GM19025 (cell line): ENCODE measurements at regions not wholly inside any gene's neighbourhood (a gene's known extent, or its start where the extent isn't known, plus 50 kb on each side); places are given as distances from the start of the nearest gene placed in this dataset.

Experiments used
- ATAC-seq: cut with Tn5 transposase; IDR thresholded peaks from one replicate; pipeline ENCODE4 v1.9.1; 2021; ENCODE audit warnings: mild to moderate bottlenecking, low read depth, moderate library complexity; ENCODE audit not compliant: unreplicated experiment

GRCh38 chr13:85013006-85013405 lies 786.2 kb downstream of the SLITRK6 start:
- no peak for ATAC-seq

GRCh38 chr13:85009447-85009846 lies 789.8 kb downstream of the SLITRK6 start:
- ATAC-seq, result no peak

- ATAC-seq, result no peak
Observed at GRCh38 chr13:84999252-84999651, 800.0 kb downstream of the SLITRK6 start.

DNA sequence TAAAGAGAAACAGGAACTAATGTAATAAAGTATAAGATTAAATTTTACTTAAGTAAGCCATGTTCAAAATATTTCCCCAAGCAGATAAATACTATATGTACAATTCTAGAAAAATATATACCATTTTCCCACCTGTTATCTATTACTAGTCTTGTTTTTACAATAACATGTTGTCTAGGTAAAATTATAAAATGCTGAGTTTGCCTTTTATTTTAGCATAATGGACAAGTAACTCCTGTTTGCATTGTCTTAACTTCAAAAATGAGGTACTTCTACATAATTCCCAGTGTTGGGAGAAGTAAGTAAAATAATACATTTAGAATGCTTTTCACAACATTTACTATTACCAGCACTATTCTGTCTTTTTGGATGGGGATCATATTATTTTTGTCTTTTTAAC lies 800.5 kb downstream of the SLITRK6 start:
- no peak for ATAC-seq

DNA sequence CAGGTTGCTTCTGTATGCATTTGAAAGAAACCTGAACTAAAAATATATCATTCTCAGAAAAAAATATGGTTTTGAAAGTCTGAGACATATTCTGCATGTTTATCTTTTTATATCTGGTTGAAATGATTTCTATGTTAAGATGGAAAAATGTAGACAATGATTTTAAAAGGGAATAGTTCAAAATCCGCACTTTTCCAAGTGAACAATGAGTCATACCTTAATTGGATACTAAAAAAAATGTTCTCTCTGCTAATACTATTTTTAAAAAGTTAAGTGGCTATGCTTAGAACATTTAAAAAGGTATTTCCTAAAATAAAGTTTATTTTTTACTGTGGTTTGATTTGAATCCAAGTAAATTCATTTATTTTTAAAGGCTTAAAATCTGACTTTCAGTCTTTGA lies 801.4 kb downstream of the SLITRK6 start:
- no peak for ATAC-seq

GRCh38 chr13:84994582-84994981 lies 804.6 kb downstream of the SLITRK6 start:
- ATAC-seq, result no peak

DNA sequence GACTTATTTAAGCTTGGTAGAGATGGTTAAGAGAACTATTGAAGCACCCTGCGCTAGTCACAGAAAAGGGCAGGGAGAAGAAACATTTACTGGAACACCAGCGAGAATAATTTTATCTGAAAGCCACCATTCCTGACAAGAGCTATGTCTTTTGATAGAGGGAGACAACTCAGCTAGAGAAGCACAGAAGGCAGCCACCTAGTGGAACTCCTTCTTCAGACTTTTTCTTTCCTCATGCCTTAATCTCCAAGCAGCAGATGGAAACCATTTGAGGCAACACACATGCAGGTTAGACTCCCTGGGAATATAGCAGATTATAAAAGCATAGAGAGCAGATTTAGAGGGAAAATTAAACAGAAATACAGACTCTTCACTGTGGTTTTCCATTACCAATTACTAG lies 813.4 kb downstream of the SLITRK6 start:
- ATAC-seq, result no peak

DNA sequence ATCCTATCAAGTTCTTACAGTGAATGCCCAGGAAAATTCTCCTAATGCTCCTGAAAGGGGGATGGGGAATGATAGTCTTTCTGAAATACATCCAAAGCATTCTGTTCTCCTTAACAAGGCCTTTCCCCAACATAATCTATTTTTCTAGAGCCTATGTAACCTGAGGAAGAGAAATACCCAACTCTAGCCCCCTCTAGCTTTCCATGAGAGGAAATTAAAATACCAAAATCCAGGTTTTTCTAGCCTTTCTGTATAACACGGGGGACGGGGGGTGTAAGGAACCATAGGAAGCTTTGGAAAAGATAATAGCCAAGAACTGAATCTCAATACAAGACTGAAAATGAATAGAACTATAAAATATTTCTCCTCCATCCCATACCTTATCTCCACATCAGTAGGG lies 815.9 kb downstream of the SLITRK6 start:
- ATAC-seq, result no peak

DNA sequence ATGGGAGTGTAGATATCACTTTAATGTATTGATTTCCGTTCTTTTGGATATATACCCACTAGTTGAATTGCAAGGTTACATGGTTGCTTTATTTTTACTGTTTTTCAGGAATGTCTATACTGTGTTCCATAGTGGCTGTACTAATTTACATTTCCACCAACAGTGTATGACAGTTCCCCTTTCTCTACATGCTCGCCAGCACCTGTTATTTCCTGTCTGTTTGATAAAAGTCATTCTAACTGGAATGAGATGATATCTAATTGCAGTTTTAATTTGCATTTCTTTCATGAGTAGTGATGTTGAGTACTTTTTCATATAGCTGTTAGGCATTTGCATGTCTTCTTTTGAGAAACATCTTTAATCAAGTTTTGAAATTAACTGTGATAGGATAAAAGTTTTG lies 818.6 kb downstream of the SLITRK6 start:
- no peak for ATAC-seq

DNA sequence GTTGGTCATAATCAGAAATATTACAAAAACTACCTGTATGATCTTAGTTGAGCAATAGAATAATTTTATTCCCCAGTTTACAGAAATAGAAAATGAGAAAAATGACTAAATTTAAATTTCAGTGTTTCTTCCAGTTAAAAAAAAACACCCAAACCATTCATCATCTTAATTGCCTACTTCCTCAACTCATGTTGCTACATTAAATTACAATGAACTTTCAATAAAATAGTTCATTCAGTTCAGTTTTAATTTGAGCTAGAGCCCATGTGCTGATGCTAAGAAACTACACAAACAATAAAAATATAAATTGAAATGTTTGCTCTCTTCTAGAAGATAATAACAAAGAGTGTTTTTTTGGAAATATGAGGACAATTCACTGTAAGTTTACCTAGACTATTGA lies 820.4 kb downstream of the SLITRK6 start:
- ATAC-seq, result no peak

GRCh38 chr13:84973661-84974060 lies 825.6 kb downstream of the SLITRK6 start:
- no peak for ATAC-seq

DNA sequence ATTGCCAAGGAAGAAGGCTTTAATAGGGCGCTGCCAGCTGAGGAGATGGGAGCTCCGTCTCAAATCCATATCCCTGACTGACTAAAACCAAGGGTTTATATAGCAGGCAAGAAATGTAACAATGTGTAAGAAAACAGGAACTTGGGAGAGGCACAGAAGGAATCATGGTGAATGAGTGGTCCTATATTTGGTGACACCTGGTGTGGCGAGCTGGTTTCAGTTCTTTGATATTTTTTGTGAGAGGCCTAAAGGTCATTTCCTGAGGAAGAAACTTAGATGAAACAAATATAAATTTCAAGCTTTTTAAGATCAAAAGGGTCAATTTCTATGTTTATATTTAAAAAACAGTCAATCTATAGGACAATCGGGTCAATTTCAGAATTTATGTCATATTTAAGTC lies 826.3 kb downstream of the SLITRK6 start:
- ATAC-seq, result no peak

DNA sequence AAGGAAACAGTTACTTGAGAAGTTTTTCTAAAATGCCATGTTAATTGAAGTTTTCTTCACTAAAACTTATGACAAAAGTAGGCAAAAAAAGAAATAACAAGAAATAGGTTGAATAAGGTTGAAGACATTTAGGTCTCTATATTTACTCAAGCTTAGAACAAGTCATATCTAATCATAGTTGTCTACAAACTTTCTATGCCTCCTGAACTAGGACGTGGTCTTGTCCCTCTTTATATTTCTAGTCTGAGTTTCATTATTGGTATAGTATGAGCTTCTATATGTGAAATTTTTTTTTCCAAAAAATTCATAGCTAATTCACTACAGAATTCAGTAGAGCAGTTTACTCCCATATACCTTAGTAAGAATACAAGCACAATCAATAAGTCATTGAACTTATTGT lies 836.4 kb downstream of the SLITRK6 start:
- ATAC-seq, result no peak

DNA sequence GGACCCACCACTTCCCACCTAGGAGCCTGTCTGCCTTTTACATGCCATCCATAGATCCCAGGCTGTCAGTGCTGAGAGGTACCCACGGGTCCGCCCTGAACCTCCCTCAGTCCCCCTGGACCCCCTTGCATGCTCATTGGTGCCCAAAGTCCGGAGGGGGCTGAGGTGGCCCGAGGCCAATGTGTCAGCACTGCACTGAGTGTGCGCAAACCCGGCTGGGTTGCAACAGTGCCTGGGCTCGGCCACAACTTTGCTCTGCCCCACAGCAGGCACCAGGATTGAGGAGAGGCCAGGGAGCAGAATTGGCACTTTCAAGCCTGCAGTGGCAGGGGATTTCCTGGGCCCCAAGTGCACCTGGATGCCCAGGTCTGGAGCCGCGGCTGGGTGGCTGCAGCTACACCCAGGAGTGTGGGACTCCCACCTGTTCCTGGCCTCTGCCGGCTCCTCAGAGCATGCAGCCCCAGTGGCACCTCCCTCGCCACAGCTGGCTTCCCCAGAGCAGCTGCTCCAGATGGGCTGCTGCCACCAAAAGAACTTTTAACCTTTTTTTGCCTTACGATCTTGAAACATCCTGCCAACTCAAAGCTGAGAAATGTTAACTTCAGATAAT lies 837.0 kb downstream of the SLITRK6 start:
- ATAC-seq, result no peak

- ATAC-seq, result no peak
Observed at GRCh38 chr13:84961023-84961422, 838.2 kb downstream of the SLITRK6 start.

GRCh38 chr13:84959818-84960217 lies 839.4 kb downstream of the SLITRK6 start:
- ATAC-seq, result no peak

DNA sequence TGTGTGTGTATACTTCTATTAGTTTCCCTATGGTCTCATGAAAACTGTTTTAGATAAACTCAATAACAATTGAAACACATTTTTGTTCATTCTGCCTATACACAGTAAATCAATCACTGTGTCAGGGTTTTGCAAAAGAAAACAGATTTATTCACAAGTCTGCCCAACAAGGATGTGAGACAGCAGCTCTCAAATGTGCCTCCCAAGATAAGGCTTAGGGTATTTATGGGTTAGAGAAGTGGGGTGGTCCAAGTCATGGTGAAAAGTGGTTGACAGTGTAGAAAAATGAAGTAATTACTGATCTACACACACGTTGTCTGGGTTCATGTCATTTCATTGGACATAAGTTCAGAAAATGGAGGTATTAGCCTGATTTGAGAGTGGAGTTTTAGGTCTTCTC lies 844.6 kb downstream of the SLITRK6 start:
- ATAC-seq, result no peak

DNA sequence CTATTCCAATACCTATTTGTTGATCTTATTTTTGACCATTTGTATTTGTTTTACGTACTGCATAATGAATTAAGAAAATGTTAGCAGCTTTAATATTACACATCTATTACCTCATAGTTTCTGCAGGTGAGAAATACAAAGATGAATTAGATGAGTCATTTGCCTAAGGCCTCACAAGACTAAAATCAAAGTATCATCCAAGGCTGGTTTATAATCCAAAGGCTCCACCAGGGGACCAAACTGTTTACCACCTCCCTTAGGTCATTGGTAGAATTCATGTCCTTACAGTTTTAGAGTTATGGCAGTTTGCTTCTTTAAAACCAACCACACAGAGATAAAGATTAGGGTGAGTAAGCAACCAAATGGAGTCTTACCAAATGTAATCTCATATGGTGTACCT lies 848.1 kb downstream of the SLITRK6 start:
- ATAC-seq, result no peak

- no peak for ATAC-seq
Observed at GRCh38 chr13:84946192-84946591, 853.0 kb downstream of the SLITRK6 start.

- no peak for ATAC-seq
Observed at GRCh38 chr13:84940798-84941197, 858.4 kb downstream of the SLITRK6 start.

- no peak for ATAC-seq
Observed at GRCh38 chr13:84940167-84940566, 859.1 kb downstream of the SLITRK6 start.

DNA sequence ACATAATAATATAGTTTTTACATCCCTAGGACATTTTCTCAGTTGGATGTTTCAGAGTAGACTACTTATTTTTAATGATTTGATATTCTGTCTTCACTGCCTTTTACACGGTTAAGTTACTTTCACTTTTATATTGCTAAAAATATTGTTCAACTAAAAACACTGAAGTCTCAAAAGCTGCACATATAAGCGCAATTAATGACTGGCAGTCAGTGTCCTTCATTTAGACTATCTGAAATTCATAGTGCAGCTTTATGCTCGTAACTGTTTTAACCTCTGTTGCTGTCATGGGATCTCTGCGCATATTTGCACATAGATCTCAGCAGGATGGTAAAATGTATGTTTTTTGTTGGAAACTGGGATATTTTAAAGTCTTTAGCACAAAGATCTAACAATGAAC lies 864.3 kb downstream of the SLITRK6 start:
- no peak for ATAC-seq

DNA sequence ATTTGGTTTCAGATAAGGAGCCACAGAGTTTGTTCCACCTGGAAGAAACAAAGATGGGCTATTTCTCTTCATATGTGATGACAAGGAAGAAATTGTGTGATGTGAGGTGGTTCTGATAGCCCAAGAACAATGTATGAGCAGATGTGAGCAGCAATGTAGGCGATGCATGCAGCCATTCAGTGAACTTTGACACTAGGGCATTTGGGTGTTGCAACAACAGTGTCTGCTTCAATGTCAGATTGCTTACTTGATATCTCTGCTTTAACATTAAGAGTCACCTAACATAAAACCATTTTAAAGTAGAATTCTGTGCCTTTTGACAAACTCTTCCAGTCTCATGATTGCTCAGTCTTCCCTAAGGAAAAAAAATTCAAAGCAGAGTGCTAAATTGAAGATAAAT lies 865.4 kb downstream of the SLITRK6 start:
- ATAC-seq, result no peak
